HG03066 (cell line): ENCODE measurements at regions not wholly inside any gene's neighbourhood (a gene's known extent, or its start where the extent isn't known, plus 50 kb on each side); places are given as distances from the start of the nearest gene placed in this dataset.

ENCODE experiments used
- ATAC-seq: cut with Tn5 transposase; IDR thresholded peaks from one replicate; pipeline ENCODE4 v1.9.1; 2021; ENCODE audit warnings: low read depth; ENCODE audit not compliant: unreplicated experiment

GRCh38 chr12:46908936-46909635, 83.3 kb upstream of the SLC38A4 start:
- no peak for ATAC-seq

DNA sequence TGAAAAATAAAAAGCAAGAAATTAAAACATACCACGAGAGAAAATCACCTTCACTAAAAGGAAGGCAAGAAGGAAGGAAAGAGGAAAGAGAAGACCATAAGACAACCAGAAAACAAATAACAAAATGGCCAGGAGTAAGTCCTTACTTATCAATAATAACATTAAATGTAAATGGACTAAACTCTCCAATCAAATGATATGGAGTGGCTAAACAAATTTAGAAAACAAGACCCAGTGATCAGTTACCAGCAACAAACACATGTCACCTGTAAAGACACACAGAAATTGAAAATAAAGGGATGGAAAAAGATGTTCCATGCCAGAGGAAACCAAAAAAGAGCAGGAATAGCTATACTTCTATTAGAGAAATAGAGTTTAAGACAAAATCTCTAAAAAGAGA, 85.0 kb upstream of the SLC38A4 start:
- ATAC-seq: no peak

GRCh38 chr12:46914336-46914735, 88.5 kb upstream of the SLC38A4 start:
- ATAC-seq: no peak

- ATAC-seq: no peak
These were observed 89.3 kb upstream of the SLC38A4 start for GRCh38 chr12:46915082-46915481.

DNA sequence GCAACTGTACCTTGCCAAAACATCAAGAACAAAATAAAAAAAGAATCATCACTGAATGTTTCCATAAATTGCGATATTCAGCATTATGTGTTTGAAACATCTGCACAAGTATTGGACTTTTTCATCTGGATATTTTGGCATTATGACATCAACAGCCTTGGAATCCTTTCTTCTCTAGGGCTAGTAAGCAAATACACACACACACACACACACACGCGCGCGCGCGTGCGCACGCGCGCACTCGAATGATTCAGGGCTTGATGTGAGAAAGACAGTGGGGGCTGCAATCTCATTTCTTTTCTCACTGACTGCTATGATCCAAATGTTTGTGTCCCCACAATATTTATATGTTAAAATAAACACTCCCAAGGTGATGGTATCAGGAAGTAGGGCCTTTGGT, 90.0 kb upstream of the SLC38A4 start:
- ATAC-seq: no peak

DNA sequence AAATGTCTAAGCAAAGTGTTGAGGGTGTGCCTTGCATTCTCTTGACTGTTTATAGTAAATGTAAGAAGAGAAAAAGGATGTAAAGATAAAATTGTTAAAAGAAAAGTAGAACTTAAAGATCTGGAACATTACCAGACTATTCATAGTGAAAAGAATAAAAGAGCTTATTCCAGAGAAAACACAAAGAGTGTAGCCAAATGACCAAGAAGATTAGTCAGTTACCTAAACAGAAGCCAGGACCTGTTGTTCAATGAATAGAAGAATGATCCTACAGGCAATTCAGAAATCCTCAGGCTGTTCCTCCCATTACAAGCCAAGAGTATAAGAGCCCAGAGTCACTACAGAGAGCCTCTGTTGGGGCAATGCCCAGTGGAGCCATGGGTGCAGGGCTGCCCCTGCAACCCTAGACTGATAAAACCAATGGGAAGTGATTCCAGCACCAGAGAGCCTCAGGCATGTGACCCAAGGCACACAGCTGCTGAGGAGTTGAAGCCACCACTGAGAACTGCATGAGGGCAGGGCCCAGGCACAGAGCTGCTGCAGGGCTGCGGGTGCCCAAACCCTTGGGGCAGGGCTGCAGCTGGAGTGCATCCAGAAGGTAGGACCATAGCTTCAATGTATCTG, 91.1 kb upstream of the SLC38A4 start:
- no peak for ATAC-seq

DNA sequence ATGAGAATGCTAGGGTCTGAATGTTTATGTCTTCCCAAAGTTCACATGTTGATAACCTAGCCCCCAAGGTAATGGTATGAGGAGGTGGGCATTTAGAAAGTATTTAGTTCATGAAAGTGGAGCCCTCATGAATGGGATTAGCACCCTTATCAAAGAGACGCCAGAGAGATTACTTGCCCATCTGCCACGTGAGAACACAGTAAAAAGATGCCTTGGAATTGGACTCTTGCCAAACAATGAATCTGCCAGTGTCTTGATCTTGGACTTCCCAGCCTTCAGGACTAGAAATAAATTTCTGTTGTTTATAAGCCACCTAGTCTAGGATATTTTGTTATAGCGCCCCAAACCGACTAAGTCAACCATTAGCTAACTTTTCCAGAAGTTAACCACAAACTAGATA, 92.0 kb upstream of the SLC38A4 start:
- ATAC-seq: no peak

DNA sequence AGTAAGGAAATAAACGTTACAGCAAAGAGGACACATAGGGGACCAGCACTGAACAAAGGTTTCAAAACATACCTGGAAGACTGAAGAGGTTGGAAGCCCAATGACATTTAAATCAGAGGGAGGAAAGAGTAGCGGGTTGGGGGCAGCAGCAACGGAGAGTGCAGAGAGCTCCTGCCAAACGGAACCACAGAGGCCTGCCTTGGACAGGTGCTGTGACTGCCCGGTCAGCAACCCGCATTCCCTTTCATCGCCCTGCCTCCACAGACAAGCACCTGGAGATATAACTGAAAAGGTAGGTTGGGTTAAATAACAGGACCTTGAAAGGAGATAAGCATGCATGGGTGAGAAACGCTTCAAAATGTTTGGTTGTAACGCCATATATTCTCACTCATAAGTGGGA, 92.8 kb upstream of the SLC38A4 start:
- no peak for ATAC-seq

- ATAC-seq: no peak
These were observed 94.0 kb upstream of the SLC38A4 start for GRCh38 chr12:46919666-46920400.

- ATAC-seq: no peak
These were observed 94.7 kb upstream of the SLC38A4 start for GRCh38 chr12:46920499-46920898.

- no peak for ATAC-seq
These were observed 95.4 kb upstream of the SLC38A4 start for GRCh38 chr12:46921048-46921763.

- no peak for ATAC-seq
These were observed 96.0 kb upstream of the SLC38A4 start for GRCh38 chr12:46921764-46922133.

DNA sequence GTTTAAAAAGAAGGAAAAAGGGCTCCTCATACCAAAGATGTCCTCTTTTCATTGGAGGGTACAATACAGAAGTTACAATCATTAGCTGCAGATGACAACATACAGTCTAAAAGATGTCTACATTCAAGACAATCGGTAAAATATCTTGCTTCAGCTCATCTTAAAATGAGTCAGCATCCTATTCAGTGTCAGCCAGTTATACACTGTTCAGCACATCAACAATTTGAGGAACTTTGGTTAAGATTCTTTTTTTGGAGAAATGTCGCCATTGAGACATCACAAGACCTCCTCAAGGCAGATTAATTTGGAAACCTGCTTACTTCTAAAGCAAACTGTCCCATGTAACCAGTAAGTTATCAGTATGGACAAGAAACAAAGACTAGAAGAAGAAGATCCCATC, 100.7 kb upstream of the SLC38A4 start:
- no peak for ATAC-seq

GRCh38 chr12:46930101-46930500, 104.3 kb upstream of the SLC38A4 start:
- no peak for ATAC-seq

- ATAC-seq: no peak
These were observed 108.2 kb upstream of the SLC38A4 start for GRCh38 chr12:46933947-46934346.

GRCh38 chr12:46934374-46935111, 108.7 kb upstream of the SLC38A4 start:
- ATAC-seq: no peak

- ATAC-seq: no peak
These were observed 109.6 kb upstream of the SLC38A4 start for GRCh38 chr12:46935271-46935847.

GRCh38 chr12:46936042-46936441, 110.2 kb upstream of the SLC38A4 start:
- no peak for ATAC-seq

- no peak for ATAC-seq
These were observed 112.4 kb upstream of the SLC38A4 start for GRCh38 chr12:46938071-46938678.

DNA sequence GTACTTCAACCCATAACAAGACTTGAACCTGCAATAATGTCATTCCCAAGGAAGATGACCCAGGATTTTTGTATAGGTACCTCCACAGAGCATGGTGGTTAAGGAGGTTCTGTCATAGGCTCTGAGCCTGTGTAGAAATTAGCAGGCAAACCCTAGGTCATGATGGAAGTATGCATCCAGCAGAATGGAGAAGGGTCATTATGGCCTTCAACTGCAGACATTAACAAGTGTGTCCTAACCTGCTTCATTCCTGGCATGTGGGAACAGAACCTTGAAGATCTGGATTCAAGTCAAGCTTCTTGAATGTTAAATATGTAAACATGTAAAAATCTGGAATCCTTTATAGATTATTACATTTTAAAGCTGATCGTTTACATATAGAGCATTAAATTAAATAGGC, 116.2 kb upstream of the SLC38A4 start:
- ATAC-seq: no peak
